Panc1 (cell line): ENCODE measurements at regions not wholly inside any gene's neighbourhood (a gene's known extent, or its start where the extent isn't known, plus 50 kb on each side); places are given as distances from the start of the nearest gene placed in this dataset.

Experiments
- ATAC-seq: fragments of 200-7000 bp; cut with Tn5 transposase; 2 replicates; pipeline ENCODE4 v1.9.1; 2020; ENCODE audit warnings: mild to moderate bottlenecking, moderate library complexity
- BruUV-seq: library from RNA; stranded (reverse); fragments of 400-500 nt; replicated peaks from 2 replicates; lab custom pipeline; 2021; lab: Mats Ljungman, UMichigan
- CTCF ChIA-PET: fragments of 300-600 bp; sonication (Branson Sonifier 250); formaldehyde crosslinking; loops from one replicate; lab custom pipeline; 2022; ENCODE audit warnings: antibody characterized with exemption; lab: Charles Lee
- POLR2A ChIA-PET: fragments of 300-600 bp; sonication (Branson Sonifier 250); formaldehyde crosslinking; loops from one replicate; lab custom pipeline; 2022; ENCODE audit warnings: antibody characterized with exemption; lab: Charles Lee
- DNase-seq: peaks from one replicate; pipeline ENCODE4 v3.0.0-alpha.2; 2010; ENCODE audit warnings: low read depth, low spot score
- H3K27ac ChIP-seq: 2 replicates; pipeline ENCODE4 v1.5.1; 2011; ENCODE audit warnings: mild to moderate bottlenecking, low read length, inconsistent platforms
- H3K27me3 ChIP-seq: fragments of 200-500 bp; sonication (Bioruptor generic); 2 replicates; pipeline ENCODE4 v1.6.0; 2014; ENCODE audit warnings: low read length, inconsistent platforms; ENCODE audit not compliant: control insufficient read depth, insufficient read depth
- H3K36me3 ChIP-seq: fragments of 200-500 bp; sonication (Bioruptor generic); 2 replicates; pipeline ENCODE4 v1.5.1; 2014; ENCODE audit warnings: inconsistent platforms, mild to moderate bottlenecking, low read length, moderate library complexity; ENCODE audit not compliant: control insufficient read depth, insufficient read depth
- H3K4me1 ChIP-seq: 2 replicates; pipeline ENCODE4 v1.5.1; 2011; ENCODE audit warnings: inconsistent platforms, mild to moderate bottlenecking, low read length, moderate library complexity; ENCODE audit not compliant: control insufficient read depth, insufficient read depth
- H3K4me3 ChIP-seq, 2 experiments: 2 replicates each; pipeline ENCODE4 v1.5.1; 2011 to 2012; ENCODE audit warnings: low read depth in 2 of 2, low read length in 2 of 2, mild to moderate bottlenecking in 2 of 2, inconsistent platforms in 1 of 2, moderate library complexity in 1 of 2
- H3K9me3 ChIP-seq: fragments of 200-500 bp; sonication (Bioruptor generic); 2 replicates; pipeline ENCODE4 v1.5.1; 2014; ENCODE audit warnings: low read depth, mild to moderate bottlenecking, inconsistent platforms, low read length, moderate library complexity; ENCODE audit not compliant: control insufficient read depth, insufficient read depth
- POLR2AphosphoS5 ChIP-seq: IDR thresholded peaks from 2 replicates; pipeline ENCODE4 v1.6.1; 2012; ENCODE audit warnings: mild to moderate bottlenecking, low read depth, low read length, moderate library complexity
- REST ChIP-seq, 2 experiments: IDR thresholded peaks; 2 replicates each; pipeline ENCODE4 v1.6.1; 2011 to 2012; ENCODE audit warnings: low read depth in 2 of 2, control low read depth in 1 of 2, low read length in 1 of 2, mild to moderate bottlenecking in 1 of 2, moderate library complexity in 1 of 2; ENCODE audit not compliant: insufficient read depth in 1 of 2
- SIN3A ChIP-seq: IDR thresholded peaks from 2 replicates; pipeline ENCODE4 v1.6.1; 2012; ENCODE audit warnings: low read depth, mild to moderate bottlenecking, low read length, moderate library complexity, borderline replicate concordance; ENCODE audit not compliant: insufficient read depth
- TCF7L2 ChIP-seq: IDR thresholded peaks from 2 replicates; pipeline ENCODE4 v1.6.1; 2011; ENCODE audit warnings: mild to moderate bottlenecking, low read depth, low read length, inconsistent platforms
- in situ Hi-C: cut with HindIII; loops from 2 replicates; pipeline ENCODE4 v1.10.0; 2016; ENCODE audit warnings: low sequenced_read_pairs, low pct_unique_long_range_greater_than_20kb
- intact Hi-C: fragments of 100-400 bp; cut with micrococcal nuclease; formaldehyde crosslinking; loops from one replicate; pipeline ENCODE4 v1.10.0; 2022; ENCODE audit not compliant: unreplicated experiment
- TF ChIP-seq, protein P1 (sequence below): fragments of 450-650 bp; IDR thresholded peaks from 2 replicates; pipeline ENCODE4 v1.5.1; 2017; ENCODE audit warnings: mild to moderate bottlenecking

DNA sequence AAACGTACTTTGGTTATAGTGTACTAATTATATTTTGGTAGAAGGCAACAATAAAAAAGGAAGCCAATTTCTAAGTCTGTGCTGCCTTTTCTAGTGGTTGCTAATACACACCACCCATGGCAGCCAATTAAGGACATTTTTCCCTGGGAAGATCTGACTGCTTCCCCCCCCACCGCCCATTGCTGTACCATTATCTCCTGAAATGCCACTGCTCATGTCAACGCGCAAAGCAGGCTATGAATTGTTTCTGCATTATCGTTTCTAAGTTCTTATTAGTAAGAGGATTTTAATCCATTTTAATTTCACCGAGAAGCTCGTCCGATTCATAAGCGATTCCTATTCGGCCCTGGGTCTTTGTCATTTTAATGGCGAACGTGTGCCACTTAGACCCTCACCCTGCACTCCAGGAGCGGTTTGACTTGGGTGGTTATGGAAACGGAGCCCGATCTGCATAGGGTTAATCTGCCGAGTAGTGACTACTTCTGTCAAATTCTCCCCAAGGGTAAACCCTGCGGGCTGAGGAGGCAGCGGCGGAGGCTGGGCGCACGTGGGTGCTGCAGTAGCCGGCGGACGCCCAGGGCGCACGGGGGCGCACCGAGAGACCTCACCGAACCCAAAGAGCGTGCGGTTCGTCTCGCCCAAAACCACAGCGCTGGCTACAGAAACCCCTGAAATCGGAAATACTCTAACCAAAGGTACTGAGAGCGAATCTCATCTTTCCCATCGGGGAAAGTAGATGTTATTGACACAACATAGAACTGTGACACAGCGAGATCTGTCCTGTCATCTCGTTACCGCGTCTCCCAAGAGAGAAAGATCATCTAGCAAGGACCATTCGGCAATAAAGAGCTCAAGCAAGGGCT is 55.8 kb upstream of the SHC3 start:
- ChIA-PET CTCF (no interaction called here), POLR2A (no interaction called here)
- H3K4me3 ChIP-seq, result no peak overlapping the region
- no peaks in the 10 kb centered on the region for H3K27me3 ChIP-seq
- no peak for DNase-seq
- H3K4me1 ChIP-seq, result no peaks in the 10 kb centered on the region
- no peak for TF ChIP-seq TCF7L2
- TF ChIP-seq SIN3A, result no peak
- no peak for TF ChIP-seq REST (IDR thresholded peaks at IDR 0.05; ENCODE audit: insufficient read depth in 1 of 2, low read depth in 2 of 2, low read length in 1 of 2)
- TF ChIP-seq, protein P1, sequence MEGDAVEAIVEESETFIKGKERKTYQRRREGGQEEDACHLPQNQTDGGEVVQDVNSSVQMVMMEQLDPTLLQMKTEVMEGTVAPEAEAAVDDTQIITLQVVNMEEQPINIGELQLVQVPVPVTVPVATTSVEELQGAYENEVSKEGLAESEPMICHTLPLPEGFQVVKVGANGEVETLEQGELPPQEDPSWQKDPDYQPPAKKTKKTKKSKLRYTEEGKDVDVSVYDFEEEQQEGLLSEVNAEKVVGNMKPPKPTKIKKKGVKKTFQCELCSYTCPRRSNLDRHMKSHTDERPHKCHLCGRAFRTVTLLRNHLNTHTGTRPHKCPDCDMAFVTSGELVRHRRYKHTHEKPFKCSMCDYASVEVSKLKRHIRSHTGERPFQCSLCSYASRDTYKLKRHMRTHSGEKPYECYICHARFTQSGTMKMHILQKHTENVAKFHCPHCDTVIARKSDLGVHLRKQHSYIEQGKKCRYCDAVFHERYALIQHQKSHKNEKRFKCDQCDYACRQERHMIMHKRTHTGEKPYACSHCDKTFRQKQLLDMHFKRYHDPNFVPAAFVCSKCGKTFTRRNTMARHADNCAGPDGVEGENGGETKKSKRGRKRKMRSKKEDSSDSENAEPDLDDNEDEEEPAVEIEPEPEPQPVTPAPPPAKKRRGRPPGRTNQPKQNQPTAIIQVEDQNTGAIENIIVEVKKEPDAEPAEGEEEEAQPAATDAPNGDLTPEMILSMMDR, result no peak
- TF ChIP-seq POLR2AphosphoS5, result no peak
- no TSS peak for BruUV-seq
- intact Hi-C loops (no loop called here), in situ Hi-C loops (no loop called here)
- no peaks in the 10 kb centered on the region for H3K36me3 ChIP-seq
- no peak overlapping the region for H3K27ac ChIP-seq
- H3K9me3 ChIP-seq, result no peaks in the 10 kb centered on the region
- no peak for ATAC-seq

DNA sequence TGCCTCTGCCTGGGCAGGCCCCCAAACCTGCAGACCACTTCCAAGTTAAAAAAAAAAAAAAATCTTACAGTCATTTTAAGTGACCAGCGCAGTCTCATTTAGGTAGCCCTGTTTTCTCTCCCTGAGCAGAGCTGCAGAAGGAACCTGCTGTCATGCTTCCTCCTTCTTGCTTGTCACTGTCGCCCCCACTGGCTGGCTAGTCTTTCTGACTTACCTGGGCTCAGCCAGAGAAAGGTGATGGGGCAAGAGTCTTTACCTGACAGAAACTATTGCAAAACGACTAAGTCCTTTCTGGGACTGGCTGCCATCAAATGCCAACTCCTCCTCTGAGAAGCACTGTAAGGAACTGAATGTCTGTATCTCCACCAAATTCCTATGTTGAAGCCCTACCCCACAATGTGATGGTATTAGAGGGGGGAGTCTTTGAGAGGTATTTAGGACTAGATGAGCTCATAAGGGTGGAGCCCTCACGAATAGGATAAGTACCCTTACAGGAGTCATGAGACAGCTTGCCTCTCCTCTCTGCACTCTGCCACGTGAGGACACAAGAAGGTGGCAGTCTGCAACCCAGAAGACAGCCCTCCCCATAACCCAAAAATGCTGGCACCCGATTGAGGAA is 58.4 kb upstream of the SHC3 start:
- H3K36me3 ChIP-seq, result no peaks in the 10 kb centered on the region

More for the DNA sequence above, 58.4 kb upstream of the SHC3 start:
- ChIA-PET CTCF (no interaction called here), POLR2A (interaction anchor here (0.7 kb wide), 1 partner anchor 88 kb away, joined by 5 read pairs; no protein-coding TSS in a partner anchor)
- intact Hi-C loops, result no loop called here
- no peak for ATAC-seq
- Histone ChIP-seq H3K9me3 (no peaks in the 10 kb centered on the region), H3K27me3 (no peaks in the 10 kb centered on the region), H3K4me1 (no peaks in the 10 kb centered on the region), H3K27ac (no peak overlapping the region), H3K4me3 (no peak overlapping the region)
- in situ Hi-C loops, result no loop called here
- no peak for DNase-seq
- TF ChIP-seq REST (IDR thresholded peaks at IDR 0.05; ENCODE audit: insufficient read depth in 1 of 2, low read depth in 2 of 2, low read length in 1 of 2) (no peak), SIN3A (no peak), TCF7L2 (no peak)
- BruUV-seq, result no TSS peak
